HepG2 (cell line): ENCODE measurements at regions not wholly inside any gene's neighbourhood (a gene's known extent, or its start where the extent isn't known, plus 50 kb on each side); places are given as distances from the start of the nearest gene placed in this dataset.

Experiments
- ATAC-seq: fragments of 200-7000 bp; cut with Tn5 transposase; 3 replicates; pipeline ENCODE4 v1.9.1; 2020; ENCODE audit warnings: mild to moderate bottlenecking, moderate library complexity
- BruUV-seq: library from RNA; stranded (reverse); fragments of 400-500 nt; replicated peaks from 2 replicates; lab custom pipeline; 2021; lab: Mats Ljungman, UMichigan
- CTCF ChIA-PET: fragments of 300-600 bp; formaldehyde crosslinking; extraction: SDS; loops from one replicate; lab custom pipeline; 2021; ENCODE audit warnings: low total read pairs, inconsistent platforms, low intra/inter-chr PET ratio; lab: Yijun Ruan, JAX
- POLR2A ChIA-PET: fragments of 350-600 bp; sonication (Branson Sonifier 250); formaldehyde crosslinking; loops from one replicate; lab custom pipeline; 2020; ENCODE audit warnings: antibody characterized with exemption, inconsistent platforms; lab: Yijun Ruan, JAX
- DNase-seq: peaks from one replicate; pipeline ENCODE4 v3.0.0-alpha.2; 2015; ENCODE audit warnings: low spot score
- FAIRE-seq: peaks from 3 replicates; lab custom pipeline; 2011; peaks lifted over from hg19 to GRCh38; lab: Jason Lieb, UNC
- H2AFZ ChIP-seq: one replicate; pipeline ENCODE4 v1.6.1; 2011; ENCODE audit warnings: low read length, inconsistent platforms
- H3K27ac ChIP-seq: fragments of 300-600 bp; 3 replicates; pipeline ENCODE4 v1.8.0; 2011; ENCODE audit warnings: mixed run types, mild to moderate bottlenecking, mixed read lengths, low read length, inconsistent platforms; ENCODE audit not compliant: insufficient read depth; ENCODE audit errors: extremely low read length
- H3K27me3 ChIP-seq, 2 experiments: fragments of 200-600 bp in 1 of 2; 2 replicates in 1 of 2; 3 replicates in 1 of 2; pipeline versions ENCODE4 v1.6.0 to v1.8.0; 2011; ENCODE audit warnings: low read length in 2 of 2, mild to moderate bottlenecking in 2 of 2, moderate library complexity in 2 of 2, inconsistent platforms in 1 of 2; ENCODE audit not compliant: insufficient read depth in 2 of 2, control insufficient read depth in 1 of 2
- H3K36me3 ChIP-seq, 2 experiments: fragments of 200-600 bp in 1 of 2; replicated peaks in 1 of 2; 2 replicates in 1 of 2; 3 replicates in 1 of 2; pipeline versions ENCODE4 v1.5.1 to v1.8.0; 2011; ENCODE audit warnings: low read length in 2 of 2, inconsistent platforms in 1 of 2; ENCODE audit not compliant: insufficient read depth in 2 of 2, control insufficient read depth in 1 of 2
- H3K4me1 ChIP-seq: 2 replicates; pipeline ENCODE4 v1.5.1; 2012; ENCODE audit warnings: low read length, inconsistent platforms; ENCODE audit not compliant: insufficient read depth
- H3K4me2 ChIP-seq: 2 replicates; pipeline ENCODE4 v1.6.0; 2011; ENCODE audit warnings: low read depth, low read length, inconsistent platforms
- H3K4me3 ChIP-seq, 3 experiments: fragments of 200-600 bp in 1 of 3; sonication (generic), shearing (Covaris generic) in 1 of 3; replicated peaks in 1 of 3; 2 replicates each; pipeline ENCODE4 v1.5.1; 2011 to 2016; ENCODE audit warnings: low read length in 3 of 3, inconsistent platforms in 2 of 3, low read depth in 2 of 3, mild to moderate bottlenecking in 2 of 3, control low read depth in 1 of 3, mixed read lengths in 1 of 3; ENCODE audit not compliant: insufficient read depth in 1 of 3
- H3K79me2 ChIP-seq: one replicate; pipeline ENCODE4 v1.6.1; 2011; ENCODE audit warnings: low read length, inconsistent platforms; ENCODE audit not compliant: insufficient read depth
- H3K9ac ChIP-seq: 2 replicates; pipeline ENCODE4 v1.6.0; 2011; ENCODE audit warnings: mild to moderate bottlenecking, low read depth, low read length, inconsistent platforms; ENCODE audit not compliant: insufficient read depth
- H3K9me3 ChIP-seq: 2 replicates; pipeline ENCODE4 v1.5.1; 2012; ENCODE audit warnings: mild to moderate bottlenecking, low read length
- H4K20me1 ChIP-seq: 2 replicates; pipeline ENCODE4 v1.6.0; 2011; ENCODE audit warnings: inconsistent platforms, mild to moderate bottlenecking, low read length, moderate library complexity; ENCODE audit not compliant: insufficient read depth
- HNRNPLL ChIP-seq: fragments of 200-400 bp; formaldehyde crosslinking; IDR thresholded peaks from 2 replicates; pipeline ENCODE4 v1.6.1; 2017; ENCODE audit warnings: mild to moderate bottlenecking, low read depth, low read length; ENCODE audit not compliant: poor library complexity, severe bottlenecking
- MXI1 ChIP-seq: IDR thresholded peaks from 3 replicates; pipeline ENCODE4 v1.6.1; 2012; ENCODE audit warnings: low read depth, low read length, inconsistent platforms, borderline replicate concordance
- NFIB ChIP-seq: sonication (generic); formaldehyde crosslinking; IDR thresholded peaks from 2 replicates; pipeline ENCODE4 v1.9.0; 2021; ENCODE audit warnings: missing genetic modification reagents, mild to moderate bottlenecking, borderline replicate concordance
- NFKBIZ ChIP-seq: IDR thresholded peaks from 2 replicates; pipeline ENCODE4 v1.6.1; 2018; ENCODE audit warnings: missing genetic modification reagents, missing compliant biosample characterization
- RBM22 ChIP-seq: fragments of 200-400 bp; formaldehyde crosslinking; optimal IDR thresholded peaks from 2 replicates; pipeline ENCODE3; 2017; ENCODE audit warnings: mild to moderate bottlenecking, low read length, moderate library complexity
- RNF2 ChIP-seq: fragments of 450-650 bp; conservative IDR thresholded peaks from 2 replicates; pipeline ENCODE4 v1.6.1; 2016; ENCODE audit warnings: low read depth
- SALL2 ChIP-seq: sonication (generic); formaldehyde crosslinking; IDR thresholded peaks from 2 replicates; pipeline ENCODE4 v1.8.1; 2023; ENCODE audit warnings: mild to moderate bottlenecking, missing genetic modification reagents, inconsistent platforms
- SIX1 ChIP-seq: sonication (generic); formaldehyde crosslinking; IDR thresholded peaks from 2 replicates; pipeline ENCODE4 v1.4.0; 2020; ENCODE audit warnings: missing genetic modification reagents, borderline replicate concordance
- SRSF4 ChIP-seq: fragments of 200-400 bp; formaldehyde crosslinking; IDR thresholded peaks from one replicate; pipeline ENCODE4 v1.6.1; 2018; ENCODE audit warnings: mild to moderate bottlenecking, low read depth, low read length, moderate library complexity; ENCODE audit not compliant: poor library complexity, severe bottlenecking
- TEAD2 ChIP-seq: sonication (generic); formaldehyde crosslinking; IDR thresholded peaks from 2 replicates; pipeline ENCODE4 v1.9.0; 2021; ENCODE audit warnings: missing genetic modification reagents
- ZMYM2 ChIP-seq: sonication (generic); formaldehyde crosslinking; IDR thresholded peaks from 2 replicates; pipeline ENCODE4 v1.8.0; 2022; ENCODE audit warnings: mild to moderate bottlenecking, missing genetic modification reagents
- ZNF496 ChIP-seq: sonication (generic); formaldehyde crosslinking; IDR thresholded peaks from 2 replicates; pipeline ENCODE4 v1.8.1; 2023; ENCODE audit warnings: mild to moderate bottlenecking, moderate library complexity, missing genetic modification reagents; ENCODE audit not compliant: insufficient replicate concordance
- WGBS: methylation state at CpG from one replicate; pipeline ENCODE4 v1.1.6; 2017; ENCODE audit warnings: low lambda C conversion rate; 5-methylcytosine and 5-hydroxymethylcytosine counted together
- in situ Hi-C: cut with HindIII; loops from 2 replicates; pipeline ENCODE4 v1.10.0; 2017; ENCODE audit warnings: low pct_unique_long_range_greater_than_20kb; ENCODE audit not compliant: extremely low pct_ligation_motif_present
- intact Hi-C: fragments of 100-400 bp; cut with micrococcal nuclease; formaldehyde crosslinking; loops from one replicate; pipeline ENCODE4 v1.10.0; 2022; ENCODE audit not compliant: unreplicated experiment
- TF ChIP-seq, protein P1 (sequence below): sonication (generic); formaldehyde crosslinking; IDR thresholded peaks from 2 replicates; pipeline ENCODE4 v1.4.0; 2020; ENCODE audit warnings: missing genetic modification reagents

GRCh38 chr12:37546901-37547475 lies 769.6 kb upstream of the ALG10B start:
- intact Hi-C loops = no loop called here
- ATAC-seq = no peak
- H3K79me2 ChIP-seq = no peaks in the 10 kb centered on the region
- H3K27me3 ChIP-seq = no peaks in the 10 kb centered on the region
- peaks cover 94% of the 10 kb centered on the region for H3K9me3 ChIP-seq
- POLR2A ChIA-PET = no interaction called here
- no peaks in the 10 kb centered on the region for H3K4me1 ChIP-seq
- H3K36me3 ChIP-seq = no peaks in the 10 kb centered on the region
- H2AFZ ChIP-seq = no peak overlapping the region
- in situ Hi-C loops = no loop called here
- CTCF ChIA-PET = no interaction called here
- BruUV-seq = no TSS peak
- H4K20me1 ChIP-seq = no peaks in the 10 kb centered on the region
- no peak overlapping the region for H3K4me2 ChIP-seq
- H3K27ac ChIP-seq = no peak overlapping the region
- H3K9ac ChIP-seq = no peak overlapping the region
- WGBS = 22% methylated on average over 9 of the region's 20 CpGs
- no peak for DNase-seq
- FAIRE-seq = no peak
- no peak overlapping the region for H3K4me3 ChIP-seq
- TF ChIP-seq ZMYM2 (no peak), SIX1 (CRISPR knock-in tag) (no peak), RBM22 (no peak)

- Histone ChIP-seq H3K79me2 (no peaks in the 10 kb centered on the region), H3K9ac (no peak overlapping the region), H3K9me3 (peaks cover 88% of the 10 kb centered on the region), H3K4me3 (no peak overlapping the region), H3K36me3 (no peaks in the 10 kb centered on the region), H3K27me3 (no peaks in the 10 kb centered on the region), H2AFZ (no peak overlapping the region), H3K4me2 (no peak overlapping the region), H4K20me1 (no peaks in the 10 kb centered on the region), H3K27ac (no peak overlapping the region), H3K4me1 (no peaks in the 10 kb centered on the region)
- intact Hi-C loops = no loop called here
- no peak for DNase-seq
- no TSS peak for BruUV-seq
- CTCF ChIA-PET = no interaction called here
- WGBS = 72% methylated on average over 15 of the region's 25 CpGs
- POLR2A ChIA-PET = no interaction called here
- in situ Hi-C loops = no loop called here
- ATAC-seq = no peak
- TF ChIP-seq SALL2 (CRISPR knock-in tag) (no peak), TEAD2 (CRISPR knock-in tag) (no peak), MXI1 (no peak), HNRNPLL (no peak), SRSF4 (no peak), ZNF496 (CRISPR knock-in tag) (no peak), NFKBIZ (no peak), RNF2 (no peak), NFIB (CRISPR knock-in tag) (no peak)
- TF ChIP-seq, protein P1, sequence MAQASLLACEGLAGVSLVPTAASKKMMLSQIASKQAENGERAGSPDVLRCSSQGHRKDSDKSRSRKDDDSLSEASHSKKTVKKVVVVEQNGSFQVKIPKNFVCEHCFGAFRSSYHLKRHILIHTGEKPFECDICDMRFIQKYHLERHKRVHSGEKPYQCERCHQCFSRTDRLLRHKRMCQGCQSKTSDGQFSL (CRISPR knock-in tag) = no peak
- FAIRE-seq = no peak
Observed at GRCh38 chr12:37547611-37548010, 769.0 kb upstream of the ALG10B start.
